HepG2 (cell line): ENCODE measurements at regions not wholly inside any gene's neighbourhood (a gene's known extent, or its start where the extent isn't known, plus 50 kb on each side); places are given as distances from the start of the nearest gene placed in this dataset.

Experiments
- ATAC-seq: fragments of 200-7000 bp; cut with Tn5 transposase; 3 replicates; pipeline ENCODE4 v1.9.1; 2020; ENCODE audit warnings: mild to moderate bottlenecking, moderate library complexity
- BruUV-seq: library from RNA; stranded (reverse); fragments of 400-500 nt; replicated peaks from 2 replicates; lab custom pipeline; 2021; lab: Mats Ljungman, UMichigan
- CTCF ChIA-PET: fragments of 300-600 bp; formaldehyde crosslinking; extraction: SDS; loops from one replicate; lab custom pipeline; 2021; ENCODE audit warnings: low total read pairs, inconsistent platforms, low intra/inter-chr PET ratio; lab: Yijun Ruan, JAX
- POLR2A ChIA-PET: fragments of 350-600 bp; sonication (Branson Sonifier 250); formaldehyde crosslinking; loops from one replicate; lab custom pipeline; 2020; ENCODE audit warnings: antibody characterized with exemption, inconsistent platforms; lab: Yijun Ruan, JAX
- DNase-seq: peaks from one replicate; pipeline ENCODE4 v3.0.0-alpha.2; 2015; ENCODE audit warnings: low spot score
- FAIRE-seq: peaks from 3 replicates; lab custom pipeline; 2011; peaks lifted over from hg19 to GRCh38; lab: Jason Lieb, UNC
- H2AFZ ChIP-seq: one replicate; pipeline ENCODE4 v1.6.1; 2011; ENCODE audit warnings: low read length, inconsistent platforms
- H3K27ac ChIP-seq: fragments of 300-600 bp; 3 replicates; pipeline ENCODE4 v1.8.0; 2011; ENCODE audit warnings: mixed run types, mild to moderate bottlenecking, mixed read lengths, low read length, inconsistent platforms; ENCODE audit not compliant: insufficient read depth; ENCODE audit errors: extremely low read length
- H3K27me3 ChIP-seq, 2 experiments: fragments of 200-600 bp in 1 of 2; 2 replicates in 1 of 2; 3 replicates in 1 of 2; pipeline versions ENCODE4 v1.6.0 to v1.8.0; 2011; ENCODE audit warnings: low read length in 2 of 2, mild to moderate bottlenecking in 2 of 2, moderate library complexity in 2 of 2, inconsistent platforms in 1 of 2; ENCODE audit not compliant: insufficient read depth in 2 of 2, control insufficient read depth in 1 of 2
- H3K36me3 ChIP-seq, 2 experiments: fragments of 200-600 bp in 1 of 2; replicated peaks in 1 of 2; 2 replicates in 1 of 2; 3 replicates in 1 of 2; pipeline versions ENCODE4 v1.5.1 to v1.8.0; 2011; ENCODE audit warnings: low read length in 2 of 2, inconsistent platforms in 1 of 2; ENCODE audit not compliant: insufficient read depth in 2 of 2, control insufficient read depth in 1 of 2
- H3K4me1 ChIP-seq: 2 replicates; pipeline ENCODE4 v1.5.1; 2012; ENCODE audit warnings: low read length, inconsistent platforms; ENCODE audit not compliant: insufficient read depth
- H3K4me2 ChIP-seq: 2 replicates; pipeline ENCODE4 v1.6.0; 2011; ENCODE audit warnings: low read depth, low read length, inconsistent platforms
- H3K4me3 ChIP-seq, 3 experiments: fragments of 200-600 bp in 1 of 3; sonication (generic), shearing (Covaris generic) in 1 of 3; replicated peaks in 1 of 3; 2 replicates each; pipeline ENCODE4 v1.5.1; 2011 to 2016; ENCODE audit warnings: low read length in 3 of 3, inconsistent platforms in 2 of 3, low read depth in 2 of 3, mild to moderate bottlenecking in 2 of 3, control low read depth in 1 of 3, mixed read lengths in 1 of 3; ENCODE audit not compliant: insufficient read depth in 1 of 3
- H3K79me2 ChIP-seq: one replicate; pipeline ENCODE4 v1.6.1; 2011; ENCODE audit warnings: low read length, inconsistent platforms; ENCODE audit not compliant: insufficient read depth
- H3K9ac ChIP-seq: 2 replicates; pipeline ENCODE4 v1.6.0; 2011; ENCODE audit warnings: mild to moderate bottlenecking, low read depth, low read length, inconsistent platforms; ENCODE audit not compliant: insufficient read depth
- H3K9me3 ChIP-seq: 2 replicates; pipeline ENCODE4 v1.5.1; 2012; ENCODE audit warnings: mild to moderate bottlenecking, low read length
- H4K20me1 ChIP-seq: 2 replicates; pipeline ENCODE4 v1.6.0; 2011; ENCODE audit warnings: inconsistent platforms, mild to moderate bottlenecking, low read length, moderate library complexity; ENCODE audit not compliant: insufficient read depth
- BRD4 ChIP-seq: sonication (generic); formaldehyde crosslinking; IDR thresholded peaks from 2 replicates; pipeline ENCODE4 v1.4.0; 2020; ENCODE audit warnings: missing genetic modification reagents
- CREM ChIP-seq, 2 experiments: sonication (generic) in 1 of 2; formaldehyde crosslinking in 1 of 2; IDR thresholded peaks; 2 replicates each; pipeline versions ENCODE4 v1.4.0 to v1.6.1; 2016 to 2020; ENCODE audit warnings: antibody characterized with exemption in 1 of 2, mild to moderate bottlenecking in 1 of 2, missing genetic modification reagents in 1 of 2
- CTCF ChIP-seq: sonication (generic); formaldehyde crosslinking; IDR thresholded peaks from 2 replicates; pipeline ENCODE4 v1.5.0; 2020; ENCODE audit warnings: mild to moderate bottlenecking, missing genetic modification reagents, moderate library complexity
- EP300 ChIP-seq, 3 experiments: sonication (generic) in 1 of 3; formaldehyde crosslinking in 1 of 3; IDR thresholded peaks; 2 replicates each; pipeline versions ENCODE4 v1.5.1 to v1.6.1; 2011 to 2020; ENCODE audit warnings: low read depth in 2 of 3, low read length in 2 of 3, borderline replicate concordance in 1 of 3, improper control_type of control experiment in 1 of 3, mild to moderate bottlenecking in 1 of 3, missing genetic modification reagents in 1 of 3, moderate library complexity in 1 of 3
- FOXO1 ChIP-seq: sonication (generic); formaldehyde crosslinking; IDR thresholded peaks from 2 replicates; pipeline ENCODE4 v1.4.0; 2020; ENCODE audit warnings: missing genetic modification reagents
- KLF12 ChIP-seq: sonication (generic); formaldehyde crosslinking; IDR thresholded peaks from 2 replicates; pipeline ENCODE4 v1.4.0; 2020; ENCODE audit warnings: missing genetic modification reagents, borderline replicate concordance
- POLR2AphosphoS2 ChIP-seq: IDR thresholded peaks from 2 replicates; pipeline ENCODE4 v1.6.1; 2011; ENCODE audit warnings: low read depth, low read length, improper control_type of control experiment
- TBX2 ChIP-seq: sonication (generic); formaldehyde crosslinking; IDR thresholded peaks from 2 replicates; pipeline ENCODE4 v1.5.0; 2020; ENCODE audit warnings: missing genetic modification reagents, mild to moderate bottlenecking, borderline replicate concordance
- ZBTB14 ChIP-seq: sonication (generic); formaldehyde crosslinking; IDR thresholded peaks from 2 replicates; pipeline ENCODE4 v1.4.0; 2020; ENCODE audit warnings: missing genetic modification reagents
- ZBTB20 ChIP-seq: sonication (generic); formaldehyde crosslinking; IDR thresholded peaks from 2 replicates; pipeline ENCODE4 v1.8.1; 2023; ENCODE audit warnings: missing genetic modification reagents, low read depth, mild to moderate bottlenecking, borderline replicate concordance
- ZFP1 ChIP-seq: IDR thresholded peaks from 2 replicates; pipeline ENCODE4 v1.6.1; 2016
- ZNF530 ChIP-seq: sonication (generic); formaldehyde crosslinking; IDR thresholded peaks from 2 replicates; pipeline ENCODE4 v1.5.0; 2020; ENCODE audit warnings: low read depth, mild to moderate bottlenecking, missing genetic modification reagents
- WGBS: methylation state at CpG from one replicate; pipeline ENCODE4 v1.1.6; 2017; ENCODE audit warnings: low lambda C conversion rate; 5-methylcytosine and 5-hydroxymethylcytosine counted together
- in situ Hi-C: cut with HindIII; loops from 2 replicates; pipeline ENCODE4 v1.10.0; 2017; ENCODE audit warnings: low pct_unique_long_range_greater_than_20kb; ENCODE audit not compliant: extremely low pct_ligation_motif_present
- intact Hi-C: fragments of 100-400 bp; cut with micrococcal nuclease; formaldehyde crosslinking; loops from one replicate; pipeline ENCODE4 v1.10.0; 2022; ENCODE audit not compliant: unreplicated experiment
- TF ChIP-seq, protein P1 (sequence below): sonication (generic); formaldehyde crosslinking; IDR thresholded peaks from 2 replicates; pipeline ENCODE4 v1.5.0; 2020; ENCODE audit warnings: missing genetic modification reagents

DNA sequence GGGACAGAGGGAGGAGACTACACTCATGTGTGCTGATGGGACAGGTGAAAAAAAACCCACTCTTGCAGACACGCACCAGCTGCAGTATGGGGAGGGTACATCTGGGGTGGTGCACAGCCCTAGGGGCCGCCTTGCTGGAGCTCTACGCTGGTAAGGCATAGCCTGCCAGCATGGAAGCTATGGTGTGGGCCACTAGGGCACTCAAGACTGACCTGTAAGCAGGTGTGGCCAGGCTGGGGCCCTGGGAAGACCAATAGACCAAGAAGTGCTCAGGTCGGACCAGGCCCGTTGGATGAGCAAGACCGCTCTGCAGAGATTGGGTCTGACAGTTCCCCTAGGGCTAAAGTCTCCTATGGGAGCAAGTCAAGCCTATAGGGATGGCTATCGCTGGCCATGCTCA, 314.8 kb downstream of the FAM47A start:
- BruUV-seq: no TSS peak
- no peak for ATAC-seq
- CTCF ChIA-PET: no interaction called here

DNA sequence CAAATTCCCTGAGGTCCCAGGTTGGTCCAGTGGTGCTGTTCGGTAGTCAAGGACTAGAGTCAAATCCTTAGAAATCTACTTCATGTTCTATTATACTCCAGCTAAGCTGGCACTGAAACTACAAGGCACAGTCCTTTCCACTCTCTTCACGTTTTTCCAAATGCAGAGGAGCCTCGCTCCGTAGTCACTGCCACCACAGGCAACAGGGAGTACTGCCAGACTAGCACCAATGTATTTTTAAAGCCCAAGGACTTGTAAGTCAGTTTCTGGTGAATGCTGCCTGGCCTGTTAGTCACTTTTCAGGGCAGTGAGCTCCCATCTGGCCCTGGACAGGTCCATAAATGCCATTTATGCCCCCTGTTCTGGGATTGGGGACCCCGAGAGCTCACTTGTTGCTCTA, 323.5 kb downstream of the FAM47A start:
- intact Hi-C loops: no loop called here
- Histone ChIP-seq H3K27ac (no peak overlapping the region), H3K9ac (no peak overlapping the region), H3K4me3 (no peak overlapping the region), H3K27me3 (no peaks in the 10 kb centered on the region), H3K4me1 (no peaks in the 10 kb centered on the region), H3K9me3 (peaks cover 29% of the 10 kb centered on the region), H3K36me3 (no peaks in the 10 kb centered on the region), H2AFZ (no peak overlapping the region), H3K79me2 (no peaks in the 10 kb centered on the region), H4K20me1 (no peaks in the 10 kb centered on the region), H3K4me2 (no peak overlapping the region)
- DNase-seq: no peak
- BruUV-seq: no TSS peak
- no peak for TF ChIP-seq FOXO1 (CRISPR knock-in tag)
- TF ChIP-seq ZNF530: no peak
- no peak for TF ChIP-seq CREM (IDR thresholded peaks at IDR 0.05)
- no peak for TF ChIP-seq CREM (CRISPR knock-in tag; IDR thresholded peaks at IDR 0.05)
- no peak for TF ChIP-seq TBX2 (CRISPR knock-in tag)
- TF ChIP-seq BRD4 (CRISPR knock-in tag): no peak
- TF ChIP-seq ZBTB20: no peak
- no peak for TF ChIP-seq KLF12
- no peak for TF ChIP-seq ZBTB14 (CRISPR knock-in tag)
- no peak for TF ChIP-seq EP300 (IDR thresholded peaks at IDR 0.05; ENCODE audit: low read depth in 2 of 2, low read length in 2 of 2)
- TF ChIP-seq EP300 (CRISPR knock-in tag; IDR thresholded peaks at IDR 0.05; ENCODE audit: borderline replicate concordance): no peak
- TF ChIP-seq POLR2AphosphoS2: no peak
- TF ChIP-seq, protein P1, sequence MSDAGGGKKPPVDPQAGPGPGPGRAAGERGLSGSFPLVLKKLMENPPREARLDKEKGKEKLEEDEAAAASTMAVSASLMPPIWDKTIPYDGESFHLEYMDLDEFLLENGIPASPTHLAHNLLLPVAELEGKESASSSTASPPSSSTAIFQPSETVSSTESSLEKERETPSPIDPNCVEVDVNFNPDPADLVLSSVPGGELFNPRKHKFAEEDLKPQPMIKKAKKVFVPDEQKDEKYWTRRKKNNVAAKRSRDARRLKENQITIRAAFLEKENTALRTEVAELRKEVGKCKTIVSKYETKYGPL (CRISPR knock-in tag): no peak
- in situ Hi-C loops: no loop called here
- no CpG with 5 or more reads among the region's 5 CpGs for WGBS
- ChIA-PET CTCF (no interaction called here), POLR2A (no interaction called here)
- no peak for FAIRE-seq
- ATAC-seq: no peak

More for the DNA sequence above, 314.8 kb downstream of the FAM47A start:
- no peaks in the 10 kb centered on the region for H4K20me1 ChIP-seq
- in situ Hi-C loops (no loop called here), intact Hi-C loops (no loop called here)
- no peak overlapping the region for H3K4me3 ChIP-seq
- H3K4me1 ChIP-seq: no peaks in the 10 kb centered on the region
- DNase-seq (no peak), FAIRE-seq (no peak)
- POLR2A ChIA-PET: no interaction called here
- no peaks in the 10 kb centered on the region for H3K79me2 ChIP-seq
- no peak overlapping the region for H2AFZ ChIP-seq
- no peak overlapping the region for H3K27ac ChIP-seq
- no peak overlapping the region for H3K4me2 ChIP-seq
- H3K27me3 ChIP-seq: no peaks in the 10 kb centered on the region
- WGBS: no CpG with 5 or more reads among the region's 7 CpGs
- no peak overlapping the region for H3K9ac ChIP-seq
- no peak for TF ChIP-seq CTCF (CRISPR knock-in tag)
- TF ChIP-seq ZFP1 (CRISPR knock-in tag): no peak
- no peaks in the 10 kb centered on the region for H3K36me3 ChIP-seq
- peaks cover 42% of the 10 kb centered on the region for H3K9me3 ChIP-seq
